HG02870 (cell line): ENCODE measurements at regions not wholly inside any gene's neighbourhood (a gene's known extent, or its start where the extent isn't known, plus 50 kb on each side); places are given as distances from the start of the nearest gene placed in this dataset.

ENCODE experiments used
- ATAC-seq: cut with Tn5 transposase; IDR thresholded peaks from one replicate; pipeline ENCODE4 v1.9.1; 2021; ENCODE audit warnings: mild to moderate bottlenecking, moderate library complexity; ENCODE audit not compliant: unreplicated experiment

DNA sequence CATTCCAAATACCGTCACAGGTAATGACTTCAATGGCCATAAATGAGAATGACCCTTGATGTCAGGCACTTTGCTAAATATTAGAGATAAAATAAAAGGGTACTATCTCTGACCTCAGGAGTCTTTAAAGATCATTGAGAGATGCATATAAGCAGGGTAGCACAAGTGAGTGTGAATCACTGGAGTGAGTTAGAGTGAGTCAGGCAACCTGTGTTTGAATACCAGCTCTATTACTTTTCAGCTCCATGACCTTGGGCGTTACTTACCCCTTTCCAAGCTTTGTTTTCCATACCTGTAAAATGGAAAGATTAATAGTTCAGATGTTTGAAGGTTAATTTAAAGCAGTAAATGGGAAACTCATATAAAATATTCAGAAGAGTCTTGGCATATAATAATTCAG, 1058.0 kb upstream of the ADGRL4 start:
- ATAC-seq: no peak

DNA sequence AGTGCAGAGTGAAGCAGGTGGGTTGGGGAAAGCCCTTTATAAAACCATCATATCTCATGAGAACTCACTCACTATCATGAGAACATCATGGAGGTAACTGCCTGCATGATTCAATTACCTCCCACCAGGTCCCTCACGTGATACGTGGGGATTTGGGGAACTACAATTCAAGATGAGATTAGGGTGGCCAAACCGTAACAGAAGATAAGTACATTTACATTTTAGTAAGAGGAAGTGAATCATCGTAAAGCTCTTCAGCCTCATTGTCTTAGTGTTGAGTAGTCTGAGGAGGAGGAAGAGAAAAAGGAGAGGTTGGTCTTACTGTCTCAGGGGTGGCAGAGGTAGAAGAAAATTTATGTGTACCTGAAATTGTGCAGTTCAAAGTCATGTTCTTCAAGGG, 1053.4 kb upstream of the ADGRL4 start:
- no peak for ATAC-seq

DNA sequence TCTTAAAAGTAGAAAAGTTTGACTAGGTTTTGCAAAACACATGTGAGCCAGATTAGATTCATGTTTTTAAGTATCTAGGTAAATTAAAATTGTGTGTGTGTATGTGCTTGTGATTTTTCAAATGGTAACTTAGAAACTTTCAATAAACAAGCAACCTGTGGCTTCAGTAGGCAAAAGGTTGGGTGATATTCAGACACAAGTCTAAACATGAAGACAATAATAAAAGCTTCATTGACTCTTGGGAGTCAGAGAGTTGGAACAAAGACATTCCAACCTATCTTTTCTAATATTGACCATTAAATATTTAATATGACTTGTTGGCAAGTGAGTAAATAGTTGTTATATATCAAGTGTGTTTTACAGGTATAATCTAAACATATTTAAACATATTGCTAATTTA, 1049.6 kb upstream of the ADGRL4 start:
- ATAC-seq: no peak

DNA sequence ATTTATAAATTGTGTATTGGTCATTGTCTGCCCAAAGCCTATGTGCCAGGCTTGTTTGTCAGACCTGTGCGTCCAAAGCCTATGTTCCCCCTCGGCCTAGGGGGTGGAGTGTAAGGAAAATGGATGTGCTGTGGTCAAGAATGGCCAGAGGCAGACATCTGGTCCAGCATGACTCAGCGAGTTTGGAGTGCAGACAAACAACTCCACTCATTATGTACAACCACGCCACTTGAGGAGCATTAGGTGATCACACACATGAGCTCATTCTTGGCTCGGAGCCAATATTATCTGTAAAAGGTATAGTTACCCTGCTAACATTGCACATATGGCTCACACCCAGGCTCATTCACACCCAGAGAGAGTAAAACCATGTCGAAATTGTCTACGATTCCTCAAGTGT, 1047.6 kb upstream of the ADGRL4 start:
- ATAC-seq: no peak

DNA sequence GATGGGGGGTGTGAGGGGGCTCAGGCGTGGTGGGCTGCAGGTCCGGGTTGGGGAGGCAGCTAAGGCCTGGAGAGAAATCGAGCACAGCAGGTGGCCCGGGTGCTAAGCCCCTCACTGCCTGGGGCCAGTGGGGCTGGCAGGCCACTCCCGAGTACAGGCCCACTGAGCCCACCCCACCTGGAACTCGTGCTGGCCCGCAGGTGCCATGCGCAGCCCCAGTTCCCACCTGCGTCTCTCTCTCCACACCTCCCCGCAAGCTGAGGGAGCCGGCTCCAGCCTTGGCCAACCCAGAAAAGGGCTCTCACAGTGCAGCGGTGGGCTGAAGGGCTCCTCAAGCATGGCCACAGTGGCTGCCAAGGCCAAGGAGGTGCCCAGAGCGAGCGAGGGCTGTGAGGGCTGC, 1047.1 kb upstream of the ADGRL4 start:
- ATAC-seq: no peak

DNA sequence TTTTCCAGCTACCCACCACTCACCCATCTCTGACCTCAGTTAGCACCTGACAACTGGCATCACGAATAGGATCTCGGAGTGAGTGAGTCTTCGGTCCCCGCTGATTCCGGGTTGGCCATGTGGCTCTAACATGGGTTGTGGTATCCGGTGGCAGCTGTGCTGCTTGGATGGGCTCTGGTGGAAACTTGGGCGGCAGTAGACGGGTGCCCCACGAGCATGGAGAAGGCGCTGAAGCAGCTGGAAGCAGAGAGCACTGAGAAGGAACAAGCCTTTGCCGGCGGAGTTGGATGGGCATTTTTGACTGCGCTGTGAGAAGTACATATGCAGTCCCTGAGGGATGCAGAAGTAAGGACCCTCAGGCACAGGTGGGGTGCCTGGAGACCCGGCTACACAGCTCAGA, 1044.0 kb upstream of the ADGRL4 start:
- no peak for ATAC-seq

DNA sequence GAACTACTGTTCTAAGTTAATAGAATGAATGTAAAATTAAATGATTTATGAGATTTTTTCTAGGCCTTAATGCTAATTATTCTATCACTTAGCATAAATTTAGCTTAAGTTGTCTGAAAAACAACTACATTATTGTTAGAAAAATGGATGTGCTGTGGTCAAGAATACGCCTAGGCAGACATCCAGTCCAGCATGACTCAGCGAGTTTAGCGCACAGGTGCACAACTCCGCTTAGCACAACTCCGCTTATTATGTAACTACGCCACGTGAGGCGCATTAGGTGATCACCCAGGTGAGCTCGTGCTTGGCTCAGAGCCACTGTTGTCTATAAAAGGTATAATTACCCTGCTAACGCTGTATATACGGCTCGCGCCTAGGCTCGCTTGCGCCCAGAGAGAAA, 1043.6 kb upstream of the ADGRL4 start:
- ATAC-seq: no peak

DNA sequence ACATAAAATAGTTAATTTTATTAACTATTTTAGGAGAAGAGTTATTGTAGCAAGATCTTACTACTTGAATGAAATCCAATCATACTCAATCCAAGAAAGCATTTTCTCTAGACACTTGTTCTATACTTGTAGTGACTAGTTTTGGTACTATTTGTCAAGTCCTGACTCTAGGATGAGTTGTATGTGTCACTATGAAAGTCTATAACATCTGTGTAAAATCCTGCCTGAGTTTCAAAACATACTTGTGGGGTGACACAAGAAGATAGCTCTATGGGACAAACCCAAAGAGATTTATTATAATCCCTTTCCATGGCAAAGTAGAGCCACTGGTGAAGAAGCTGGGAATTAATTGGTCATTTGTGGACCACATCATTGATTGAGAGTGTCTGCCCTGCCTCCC, 1042.2 kb upstream of the ADGRL4 start:
- no peak for ATAC-seq

DNA sequence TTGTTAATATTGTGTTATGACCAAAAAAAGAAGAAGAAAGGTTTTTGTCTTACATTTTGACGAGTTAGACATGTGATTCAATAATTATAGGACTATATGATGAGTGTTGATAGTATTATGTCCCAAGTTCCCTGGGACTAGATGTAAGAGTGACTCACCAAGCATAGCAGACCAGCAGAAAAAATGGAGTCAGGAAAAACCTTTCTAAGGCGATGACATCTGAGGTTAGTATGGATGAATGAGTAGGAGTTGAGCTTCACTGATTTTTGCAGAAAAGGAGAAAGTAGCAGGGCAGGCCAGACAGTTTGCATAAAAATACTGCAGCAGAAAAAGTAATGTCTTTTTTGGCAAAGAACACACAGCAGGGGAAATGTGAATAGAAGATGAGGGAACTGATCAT, 1041.3 kb upstream of the ADGRL4 start:
- ATAC-seq: no peak

DNA sequence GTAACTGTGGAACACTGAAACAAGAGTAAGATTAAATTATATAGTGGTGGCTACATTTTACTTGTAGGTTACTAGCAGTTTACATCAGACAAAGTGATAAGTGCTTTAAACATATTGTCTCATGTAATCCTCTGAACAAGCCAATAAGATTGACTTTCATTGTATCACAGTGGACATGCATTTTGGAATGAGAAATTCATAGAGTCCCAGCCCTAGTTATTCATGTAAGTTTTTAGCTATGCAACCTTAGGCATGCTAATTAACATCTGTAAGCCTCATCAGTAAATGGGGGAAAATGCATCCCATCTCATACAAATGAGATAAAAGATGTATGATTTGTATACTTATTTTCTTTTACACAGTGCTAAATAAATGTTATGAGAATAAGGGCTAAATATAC, 1038.1 kb upstream of the ADGRL4 start:
- ATAC-seq: no peak

DNA sequence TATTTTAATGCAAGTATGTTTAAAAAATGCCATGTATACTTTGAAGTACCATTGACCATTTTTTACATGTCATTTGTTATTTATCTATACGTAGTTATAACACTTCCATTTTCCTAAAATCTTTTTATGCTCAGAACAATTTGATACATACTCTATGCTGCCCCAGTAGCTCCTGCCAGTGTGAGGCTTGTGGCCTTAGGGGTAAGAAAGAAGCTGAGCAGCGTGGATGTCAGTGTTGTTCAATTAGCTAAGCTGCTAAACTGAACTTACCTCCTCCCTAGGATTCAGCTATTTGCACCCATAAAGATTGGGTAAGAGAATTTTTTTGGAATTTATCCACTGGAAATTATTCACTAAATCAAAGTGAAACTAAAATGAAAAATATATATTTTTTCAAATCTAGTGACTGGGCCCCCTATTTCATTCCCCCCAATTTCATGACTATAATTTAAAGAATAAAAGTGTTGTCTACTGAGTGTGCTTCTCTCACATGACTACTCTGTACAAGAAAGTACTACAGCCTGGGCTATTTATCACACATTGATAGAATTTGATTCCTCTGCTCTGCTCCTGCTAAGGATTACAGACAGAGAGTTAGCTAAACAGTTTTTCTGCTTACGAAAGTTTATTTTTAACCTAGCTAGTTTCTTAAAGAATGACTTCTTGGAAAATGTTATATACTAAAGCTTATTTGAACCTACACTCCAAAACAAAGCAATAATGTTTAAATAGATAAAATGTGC, 1030.3 kb upstream of the ADGRL4 start:
- no peak for ATAC-seq

DNA sequence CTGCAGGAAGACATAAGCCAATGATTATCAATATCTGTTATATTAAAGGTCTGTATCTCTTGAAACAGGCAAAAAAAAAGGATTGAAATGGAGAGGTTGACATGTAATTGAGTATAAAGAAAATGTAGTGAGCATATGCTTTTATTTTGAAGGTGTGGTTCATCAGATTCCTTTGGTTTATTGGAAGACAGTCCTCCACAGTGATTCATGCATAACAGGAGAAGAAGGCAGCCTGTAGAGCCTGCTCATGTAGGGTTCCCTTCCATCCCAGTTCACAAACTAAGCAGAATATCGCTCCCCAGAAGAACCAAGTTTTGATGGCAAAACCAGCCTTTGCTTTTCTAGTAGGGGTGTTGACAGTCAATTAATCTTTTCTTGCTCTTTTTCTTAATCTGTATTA, 1016.8 kb upstream of the ADGRL4 start:
- no peak for ATAC-seq

DNA sequence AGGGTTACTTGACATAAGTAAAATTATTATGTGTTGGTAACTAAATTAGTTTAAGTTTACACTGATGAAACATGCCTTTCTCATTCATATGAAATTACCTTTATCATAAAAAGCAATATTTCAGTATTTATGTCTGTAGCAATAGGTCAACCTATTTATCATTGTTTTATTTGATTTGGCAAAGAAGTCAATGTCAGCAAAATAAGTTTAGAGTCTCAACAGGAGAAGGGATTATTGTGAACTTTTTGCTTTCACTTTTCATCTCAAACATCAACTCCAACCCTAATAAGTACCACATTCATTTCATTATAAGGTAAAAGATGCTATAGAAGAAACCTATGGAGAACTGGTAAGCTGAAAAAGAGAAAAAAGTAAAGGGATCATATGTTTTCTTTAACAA, 1015.4 kb upstream of the ADGRL4 start:
- no peak for ATAC-seq

DNA sequence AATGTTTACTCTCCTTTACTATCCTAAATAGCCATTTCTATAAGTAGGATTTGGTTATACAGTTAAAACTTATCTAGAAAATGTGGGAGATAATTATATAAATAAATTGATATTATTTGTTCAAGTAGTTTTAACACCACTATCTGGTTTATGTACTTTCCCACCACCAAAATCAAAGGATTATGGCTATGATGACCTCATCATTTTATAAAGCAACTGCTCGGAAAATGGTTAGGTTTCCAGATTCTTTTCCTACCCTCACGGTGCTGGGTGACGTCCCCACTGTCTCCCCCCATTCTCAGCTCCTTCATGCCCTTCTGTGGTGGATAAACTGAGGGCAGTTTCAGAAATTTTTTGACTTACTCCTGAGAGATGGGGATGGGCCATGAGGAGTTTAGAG, 1011.8 kb upstream of the ADGRL4 start:
- ATAC-seq: no peak

DNA sequence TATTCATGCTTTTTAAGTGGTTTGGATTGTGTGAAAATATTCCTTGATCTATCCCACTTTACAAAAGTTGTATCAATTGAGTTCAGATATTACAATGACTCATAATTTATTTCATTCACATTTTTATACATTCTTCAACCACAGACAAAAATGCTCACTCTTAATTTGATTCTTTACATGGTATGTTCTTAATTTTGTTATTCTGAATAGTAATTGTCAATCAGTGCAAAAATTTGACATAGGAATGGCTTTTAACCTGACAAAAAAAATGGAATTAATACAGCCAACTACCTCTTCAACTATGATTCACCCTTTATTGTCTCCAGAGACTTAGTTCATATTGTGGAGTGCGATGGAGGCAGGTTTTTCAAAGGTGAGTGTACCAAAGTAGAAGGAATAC, 1002.4 kb upstream of the ADGRL4 start:
- no peak for ATAC-seq

DNA sequence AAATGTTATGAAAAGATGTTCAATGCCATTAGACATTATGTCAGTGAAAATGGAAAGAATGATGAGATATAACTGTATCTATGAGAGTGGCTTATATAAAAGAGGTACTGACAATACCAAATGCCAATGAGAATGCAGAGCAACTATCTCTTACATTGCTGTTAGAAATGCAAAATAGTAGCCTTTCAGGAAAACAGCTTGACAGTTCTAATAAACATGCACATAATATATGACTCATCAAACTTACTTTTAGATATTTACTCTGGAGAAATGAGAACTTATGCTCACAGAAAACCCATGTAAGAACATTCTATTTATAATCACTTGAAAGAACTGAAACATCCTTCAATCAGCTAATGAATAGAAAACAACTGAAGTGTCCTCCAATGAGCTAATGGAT, 996.7 kb upstream of the ADGRL4 start:
- no peak for ATAC-seq

DNA sequence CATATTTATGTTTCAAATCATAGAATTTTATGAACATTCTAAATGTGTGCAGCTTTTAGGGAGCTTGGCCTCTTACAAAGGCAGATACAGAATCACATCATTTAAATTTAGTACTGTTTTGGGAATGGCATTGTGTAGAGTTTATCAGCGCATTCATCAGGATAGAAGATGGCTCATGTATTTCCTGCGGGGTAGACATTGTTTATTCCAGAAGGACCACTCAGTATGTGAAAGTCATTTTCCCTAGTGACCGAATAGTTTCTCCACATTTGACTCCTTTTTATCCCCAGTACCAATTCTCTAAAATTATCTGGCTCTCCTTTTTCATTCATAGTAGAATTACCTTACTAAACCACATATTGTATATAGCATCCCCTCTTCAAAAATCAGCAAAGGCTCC, 981.9 kb upstream of the ADGRL4 start:
- no peak for ATAC-seq

DNA sequence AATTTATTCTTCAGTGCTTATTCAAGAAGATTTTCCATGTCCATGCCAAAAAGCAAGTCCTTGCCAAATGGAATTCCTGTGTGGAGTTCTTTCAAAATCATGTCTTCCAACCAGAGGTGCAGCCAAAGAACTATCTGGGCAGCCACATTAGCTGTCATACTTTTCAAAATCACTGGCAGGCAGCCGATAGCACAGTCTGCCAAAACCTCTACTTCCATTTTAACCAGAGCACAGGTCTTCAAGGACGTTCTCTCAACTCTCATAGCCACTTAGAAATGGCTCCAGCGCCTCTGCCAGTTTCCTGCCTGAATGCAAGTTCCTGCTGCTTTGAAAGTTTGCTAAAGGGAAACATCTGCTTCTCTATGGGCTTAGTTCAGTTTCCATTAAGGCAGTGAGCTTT, 975.7 kb upstream of the ADGRL4 start:
- no peak for ATAC-seq

DNA sequence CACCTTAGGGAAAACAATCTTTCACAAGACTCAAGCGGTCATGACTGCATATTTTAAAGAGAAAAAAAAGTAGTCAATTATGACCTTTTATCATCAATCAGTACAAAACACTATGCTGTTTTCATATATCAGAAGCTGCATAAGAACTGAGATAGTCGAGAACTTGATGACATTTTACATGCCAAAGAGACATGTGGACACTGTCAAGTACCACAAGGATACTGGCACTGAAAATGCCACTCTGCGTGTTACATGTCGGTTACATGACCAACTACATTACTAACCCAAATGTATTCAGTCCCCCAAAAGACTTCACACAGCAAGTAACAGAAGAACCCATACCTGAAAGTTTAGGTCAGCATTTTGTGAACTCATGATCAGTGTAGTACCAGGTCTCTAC, 975.0 kb upstream of the ADGRL4 start:
- no peak for ATAC-seq

DNA sequence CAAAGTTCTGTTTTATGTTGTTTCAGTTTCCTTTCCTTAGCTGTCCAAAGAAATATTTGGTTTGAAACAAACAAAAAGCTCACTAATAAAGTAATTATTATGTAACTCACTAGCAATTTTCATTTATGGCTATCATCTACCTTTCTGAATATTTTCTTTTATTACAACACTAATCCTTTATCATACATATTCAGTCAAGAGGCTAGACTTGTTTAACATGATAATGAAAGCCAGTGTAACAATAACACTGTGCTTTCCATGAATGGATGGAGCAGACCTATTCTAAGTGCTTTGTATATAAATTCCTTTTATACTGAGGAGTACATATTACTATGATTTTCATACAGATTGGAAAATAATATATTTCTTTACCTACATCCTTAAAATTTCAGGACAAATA, 972.8 kb upstream of the ADGRL4 start:
- ATAC-seq: no peak

DNA sequence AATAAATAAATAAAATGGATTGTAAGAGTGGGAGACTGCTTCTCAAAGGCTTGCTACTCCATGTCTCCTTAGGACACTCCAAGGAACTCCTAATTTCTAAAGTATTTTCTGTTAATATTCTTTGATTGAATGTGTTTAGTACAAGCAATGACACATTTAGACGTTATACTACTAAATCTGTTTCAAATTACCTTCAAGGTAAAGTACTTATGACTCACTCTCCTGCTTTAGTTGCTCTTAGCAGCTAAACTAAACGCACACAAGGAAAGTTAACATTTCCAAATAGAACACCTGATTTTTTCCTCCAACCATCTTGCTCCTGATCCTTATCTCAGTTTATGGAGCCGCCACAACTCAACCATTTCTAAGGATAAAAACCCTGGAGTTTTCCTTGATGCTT, 969.8 kb upstream of the ADGRL4 start:
- ATAC-seq: no peak

DNA sequence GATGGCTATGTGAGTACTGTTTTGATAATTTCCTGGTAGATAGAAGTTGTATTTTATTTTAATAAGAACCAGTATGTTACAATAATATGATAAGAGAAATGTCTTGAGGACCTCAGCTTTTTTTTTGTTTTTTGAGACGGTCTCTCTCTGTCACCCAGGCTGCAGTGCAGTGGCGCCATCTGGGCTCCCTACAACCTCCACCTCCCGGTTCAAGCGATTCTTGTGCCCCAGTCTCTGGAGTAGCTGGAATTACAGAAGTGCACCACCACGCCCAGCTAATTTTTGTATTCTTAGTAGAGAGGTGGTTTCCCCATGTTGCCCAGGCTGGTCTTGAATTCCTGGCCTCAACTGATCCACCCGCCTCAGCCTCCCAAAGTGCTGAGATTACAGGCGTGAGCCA, 968.1 kb upstream of the ADGRL4 start:
- no peak for ATAC-seq

DNA sequence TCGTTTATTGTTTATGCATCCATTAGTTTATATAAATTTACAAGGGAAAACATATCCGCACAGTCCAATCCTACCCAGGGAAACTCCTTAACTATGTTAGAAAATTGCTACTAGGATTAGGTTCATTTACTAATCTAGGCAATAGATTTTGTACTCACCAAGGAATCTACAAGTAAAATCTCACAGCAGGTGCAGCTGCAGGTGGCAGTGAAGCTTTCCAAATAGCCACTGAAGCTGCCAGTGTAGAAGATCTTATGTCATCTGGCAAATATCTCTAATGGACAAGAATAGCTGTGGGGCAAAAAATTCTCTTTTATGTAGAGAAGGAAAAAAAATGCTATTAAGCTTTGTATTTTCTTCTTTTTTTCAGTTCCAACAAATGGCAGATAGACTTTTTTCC, 963.4 kb upstream of the ADGRL4 start:
- no peak for ATAC-seq

DNA sequence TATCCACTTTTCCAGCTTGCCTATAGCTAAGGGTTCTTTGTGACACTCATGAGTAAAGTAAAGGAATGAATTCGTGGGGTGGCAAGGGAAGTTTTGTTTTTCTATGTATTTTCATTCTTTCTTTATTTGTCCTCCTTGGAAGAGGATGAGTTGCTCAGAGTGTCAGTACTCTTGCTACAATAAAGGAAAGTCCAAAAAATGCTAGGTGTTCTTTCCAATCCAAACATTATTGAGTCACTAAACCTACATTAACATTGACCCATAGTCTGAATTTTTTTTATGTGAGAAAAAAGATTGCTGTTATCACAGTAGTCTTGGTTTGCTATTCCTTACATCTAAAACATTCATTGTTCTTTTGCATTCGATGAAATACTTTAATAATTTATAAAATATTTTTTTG, 959.9 kb upstream of the ADGRL4 start:
- no peak for ATAC-seq
